Mammary epithelial cell (primary cell): ENCODE measurements at regions not wholly inside any gene's neighbourhood (a gene's known extent, or its start where the extent isn't known, plus 50 kb on each side); places are given as distances from the start of the nearest gene placed in this dataset.

Experiments used
- CTCF ChIP-seq, 2 donors: IDR thresholded peaks in 1 of 2; conservative IDR thresholded peaks in 1 of 2; 2 replicates each; pipeline ENCODE4 v1.5.1; 2011 to 2012; ENCODE audit warnings: inconsistent platforms in 2 of 2, low read length in 2 of 2, mild to moderate bottlenecking in 2 of 2, control low read depth in 1 of 2, low read depth in 1 of 2; ENCODE audit not compliant: insufficient read depth in 1 of 2; ENCODE audit errors: extremely low read depth in 1 of 2
- EZH2 ChIP-seq: IDR thresholded peaks from 2 replicates; pipeline ENCODE4 v1.6.1; 2012; ENCODE audit warnings: low read length, inconsistent platforms, borderline replicate concordance

GRCh38 chr4:36601864-36602495 lies 320.6 kb downstream of the DTHD1 start:
- TF ChIP-seq EZH2, result no peak
- no peak for TF ChIP-seq CTCF (conservative IDR thresholded peaks at IDR 0.05 in 1 of 2, IDR thresholded peaks at IDR 0.05 in 1 of 2; ENCODE audit: extremely low read depth in 1 of 2, insufficient read depth in 1 of 2, low read depth in 1 of 2, low read length in 2 of 2)
